SH-SY5Y (cell line): ENCODE measurements at regions not wholly inside any gene's neighbourhood (a gene's known extent, or its start where the extent isn't known, plus 50 kb on each side); places are given as distances from the start of the nearest gene placed in this dataset.

Experiments
- GATA2 ChIP-seq: IDR thresholded peaks from 2 replicates; pipeline ENCODE4 v1.6.1; 2011; ENCODE audit warnings: mild to moderate bottlenecking, low read depth, low read length
- GATA3 ChIP-seq: IDR thresholded peaks from 2 replicates; pipeline ENCODE4 v1.6.1; 2011; ENCODE audit warnings: low read depth, mild to moderate bottlenecking, low read length, moderate library complexity

GRCh38 chr1:184267747-184268146, 119.1 kb upstream of the C1orf21 start:
- TF ChIP-seq GATA2: no peak
- no peak for TF ChIP-seq GATA3

DNA sequence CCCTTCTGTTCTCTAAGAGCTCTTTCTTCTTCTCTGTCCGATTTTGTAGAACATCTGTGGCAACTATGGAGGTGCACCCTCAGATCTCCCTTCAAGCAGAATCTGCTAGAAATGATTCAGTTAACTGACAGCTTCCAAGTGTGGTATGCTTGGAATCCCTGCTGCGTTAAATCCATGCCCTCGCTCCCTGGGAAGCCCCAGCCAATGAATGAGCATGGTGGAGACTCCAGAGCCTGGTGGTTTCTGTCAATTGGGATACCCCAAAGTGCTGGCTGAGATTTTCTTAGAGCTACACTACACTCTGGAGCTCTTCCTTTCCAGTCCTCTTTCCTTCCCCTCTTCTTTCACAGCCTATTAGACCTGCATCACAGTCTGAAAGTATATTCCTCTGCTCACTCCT, 116.3 kb upstream of the C1orf21 start:
- TF ChIP-seq GATA2: no peak

DNA sequence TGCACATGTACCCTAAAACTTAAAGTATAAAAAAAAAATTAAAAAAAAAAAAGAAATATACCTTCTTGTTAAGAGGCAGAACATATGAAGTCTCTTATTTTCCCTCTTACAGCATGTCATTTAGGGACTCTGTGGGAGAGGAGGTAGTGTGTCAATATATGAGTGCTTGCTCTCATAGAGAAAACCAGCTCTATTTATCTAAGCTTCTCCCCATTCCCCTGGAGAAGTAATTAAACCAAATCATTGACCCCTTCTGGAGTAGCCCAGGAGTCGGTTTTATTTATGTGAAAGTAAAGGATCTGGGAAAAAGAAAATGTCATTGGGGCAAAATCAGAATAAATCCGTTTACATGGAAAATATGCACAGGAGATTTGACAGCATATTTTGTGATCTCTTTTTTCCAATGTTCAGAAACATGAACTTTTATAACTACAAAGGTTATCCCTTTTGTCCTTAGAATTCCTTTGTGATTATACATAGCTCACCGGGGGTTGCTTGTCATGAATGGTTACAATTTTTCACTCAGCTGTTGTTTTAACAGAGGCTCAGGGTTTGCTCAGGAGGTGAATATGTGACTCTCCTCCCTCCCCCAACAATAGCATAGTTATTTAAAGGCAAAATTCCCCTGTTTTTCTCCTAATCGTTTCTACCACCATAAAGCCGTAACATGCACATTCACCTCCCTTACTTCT, 114.5 kb upstream of the C1orf21 start:
- TF ChIP-seq GATA2 (no peak), GATA3 (no peak)

GRCh38 chr1:184276416-184276815, 110.4 kb upstream of the C1orf21 start:
- TF ChIP-seq GATA2: no peak
- no peak for TF ChIP-seq GATA3

- TF ChIP-seq GATA3 (no peak), GATA2 (no peak)
Measured at GRCh38 chr1:184279911-184280458, 106.8 kb upstream of the C1orf21 start.

GRCh38 chr1:184283999-184284398, 102.8 kb upstream of the C1orf21 start:
- TF ChIP-seq GATA2: no peak
- TF ChIP-seq GATA3: no peak

- TF ChIP-seq GATA2 (no peak), GATA3 (no peak)
Measured at GRCh38 chr1:184284900-184285299, 101.9 kb upstream of the C1orf21 start.

DNA sequence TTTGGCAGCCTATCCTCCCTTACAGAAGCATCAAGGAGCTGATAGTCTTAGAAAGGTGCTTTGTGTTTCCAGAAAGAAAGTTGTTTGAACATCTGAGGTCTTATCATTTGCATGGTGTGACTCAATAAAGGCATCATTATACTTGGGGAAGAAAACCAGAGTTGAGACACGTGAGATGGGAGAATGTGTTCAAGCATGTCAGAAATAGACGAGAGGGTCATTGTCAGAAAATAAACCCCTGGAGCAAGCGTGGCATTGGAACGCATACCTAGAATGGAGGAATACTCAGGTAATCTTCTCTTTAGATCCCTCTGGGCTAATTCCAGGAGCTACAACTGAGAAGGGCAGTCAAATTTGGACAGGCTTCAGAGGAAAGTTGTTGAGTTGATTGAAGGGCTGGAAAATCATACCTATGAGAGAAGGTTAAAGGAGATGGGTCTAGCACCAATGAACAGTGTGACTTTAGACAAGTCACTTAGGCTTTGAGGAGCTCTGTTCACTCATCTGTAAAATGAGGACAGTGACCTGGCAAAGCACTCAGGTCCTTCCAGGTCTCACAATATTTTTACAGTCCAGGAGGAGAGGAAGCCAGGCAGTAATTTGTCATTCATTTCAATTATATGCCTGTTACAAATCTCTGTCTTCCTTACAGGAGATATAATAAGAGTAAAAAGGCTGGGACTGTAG, 101.3 kb upstream of the C1orf21 start:
- TF ChIP-seq GATA3: no peak
- TF ChIP-seq GATA2: no peak

- TF ChIP-seq GATA3 (no peak), GATA2 (no peak)
Measured at GRCh38 chr1:184287001-184287400, 99.8 kb upstream of the C1orf21 start.

DNA sequence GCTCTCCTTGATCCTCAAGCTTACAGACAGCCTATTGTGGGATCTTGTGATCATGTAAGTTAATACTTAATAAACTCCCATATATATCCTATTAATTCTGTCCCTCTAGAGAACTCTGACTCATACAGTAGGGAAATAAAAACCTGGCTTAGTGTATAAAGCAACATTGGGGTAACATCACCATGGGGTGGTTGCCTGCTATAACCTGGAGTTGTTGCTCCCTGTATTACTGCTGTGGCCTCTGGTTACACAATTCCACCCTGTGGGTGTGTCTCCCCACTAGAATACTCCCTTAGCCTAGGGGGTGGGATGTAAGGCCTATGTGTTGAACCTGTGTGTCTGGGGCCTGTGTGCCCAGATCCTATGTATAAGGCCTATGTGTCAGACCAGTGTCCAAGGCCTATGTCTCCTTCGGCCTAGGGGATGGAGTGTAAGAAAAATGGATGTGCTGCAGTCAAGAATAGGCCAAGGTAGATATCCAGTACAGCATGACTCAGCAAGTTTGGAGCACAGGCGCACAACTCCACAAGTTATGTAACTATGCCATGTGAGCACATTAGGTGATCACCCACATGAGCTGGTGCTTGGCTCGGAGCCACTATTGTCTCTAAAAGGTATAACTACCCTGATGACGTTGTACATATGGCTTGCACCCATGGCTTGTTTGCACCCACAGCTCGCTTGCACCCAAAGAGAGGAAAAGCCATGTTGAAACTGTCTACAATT, 96.8 kb upstream of the C1orf21 start:
- TF ChIP-seq GATA2: no peak
- no peak for TF ChIP-seq GATA3

- TF ChIP-seq GATA3 (no peak), GATA2 (no peak)
Measured at GRCh38 chr1:184291701-184292100, 95.1 kb upstream of the C1orf21 start.

GRCh38 chr1:184292101-184292500, 94.7 kb upstream of the C1orf21 start:
- no peak for TF ChIP-seq GATA2
- no peak for TF ChIP-seq GATA3

- TF ChIP-seq GATA3 (no peak), GATA2 (no peak)
Measured at GRCh38 chr1:184294101-184294500, 92.7 kb upstream of the C1orf21 start.

DNA sequence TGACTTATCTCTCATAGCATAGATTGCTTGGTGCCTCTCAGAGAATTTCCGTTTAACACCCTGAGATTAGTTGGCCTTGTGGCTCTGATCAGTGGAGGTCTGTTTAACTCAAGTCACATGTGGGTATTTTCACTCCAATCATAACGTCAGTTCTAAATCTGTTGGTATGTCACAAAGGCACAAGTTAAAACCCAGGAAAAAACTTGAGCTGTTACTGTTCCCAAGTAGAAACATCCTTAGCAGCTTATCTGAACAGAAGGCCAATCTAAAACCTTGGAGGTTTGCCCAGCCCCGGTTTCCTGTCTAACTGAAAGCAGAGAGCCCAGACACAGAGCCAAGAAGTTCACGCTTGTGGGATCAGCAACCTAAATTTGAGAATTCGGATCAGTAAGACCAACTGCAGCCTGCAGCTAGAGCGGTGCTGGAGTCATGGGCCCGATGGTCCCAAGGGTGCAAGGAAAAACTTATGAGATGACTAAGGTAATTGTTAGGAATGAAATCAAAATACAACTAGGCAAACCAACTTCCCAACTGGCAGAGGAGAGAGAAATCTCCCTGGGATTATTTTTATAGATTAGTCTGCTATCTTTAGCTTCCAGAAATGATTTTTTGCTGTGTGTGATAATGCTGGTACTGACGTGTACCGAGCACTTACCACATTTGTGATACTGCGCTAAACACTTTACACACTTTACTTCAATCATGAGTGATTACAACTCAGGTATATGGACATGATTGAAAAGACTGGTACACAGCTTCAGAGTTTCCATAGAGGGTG, 90.2 kb upstream of the C1orf21 start:
- TF ChIP-seq GATA3 (no peak), GATA2 (no peak)
